ENCODE measurements at regions not wholly inside any gene's neighbourhood (a gene's known extent, or its start where the extent isn't known, plus 50 kb on each side); places are given as distances from the start of the nearest gene placed in this dataset.
A peak's percentile ranks its signal among the peaks of the same experiment; 100 is the strongest.

GRCh38 chr14:95597784-95598211 is 62.9 kb downstream of the GLRX5 start:
- ATAC-seq (ENCODE audit: low read depth in 2 of 2) (peak; percentile 77 to 79), DNase-seq (no peak)
- H3K4me1 Mint-ChIP-seq = peaks cover 7 to 17% (median 7%) of the 10 kb centered on the region in 3 donors
- H3K4me3 Mint-ChIP-seq = peak overlapping the region in 7 of 8 donors; percentile 26 to 84 (median 63)
- peak overlapping the region in 1 of 6 donors; percentile 1 for H3K27ac Mint-ChIP-seq
- H3K27me3 Mint-ChIP-seq = peaks cover 19 to 27% (median 25%) of the 10 kb centered on the region in 3 donors
- H3K9me3 Mint-ChIP-seq = peaks cover 0 to 15% (median 3%) of the 10 kb centered on the region in 7 donors
- H3K36me3 Mint-ChIP-seq = peaks cover 0 to 8% of the 10 kb centered on the region in 2 donors

DNA sequence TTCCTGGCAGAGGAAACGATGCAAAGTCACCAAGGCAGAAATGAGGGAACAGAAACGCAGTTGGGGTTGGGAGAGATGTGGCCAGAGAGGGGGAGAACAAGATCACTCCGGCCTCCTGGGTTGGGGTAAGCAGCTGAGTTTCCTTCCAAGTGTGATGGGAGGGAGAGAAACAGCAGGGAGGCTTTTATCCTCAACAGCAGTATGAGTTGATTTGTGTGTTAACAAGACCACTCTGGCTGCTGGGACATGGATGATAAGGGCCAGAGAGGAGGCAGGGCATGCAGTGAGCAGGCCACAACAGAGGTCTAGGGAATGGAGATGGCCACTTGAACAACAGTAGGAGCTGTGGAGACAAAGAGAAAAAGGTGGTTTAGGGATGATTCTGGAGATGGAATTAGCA is 66.8 kb downstream of the GLRX5 start:
- H3K9me3 Mint-ChIP-seq = peaks cover 0 to 15% (median 3%) of the 10 kb centered on the region in 7 donors

DNA sequence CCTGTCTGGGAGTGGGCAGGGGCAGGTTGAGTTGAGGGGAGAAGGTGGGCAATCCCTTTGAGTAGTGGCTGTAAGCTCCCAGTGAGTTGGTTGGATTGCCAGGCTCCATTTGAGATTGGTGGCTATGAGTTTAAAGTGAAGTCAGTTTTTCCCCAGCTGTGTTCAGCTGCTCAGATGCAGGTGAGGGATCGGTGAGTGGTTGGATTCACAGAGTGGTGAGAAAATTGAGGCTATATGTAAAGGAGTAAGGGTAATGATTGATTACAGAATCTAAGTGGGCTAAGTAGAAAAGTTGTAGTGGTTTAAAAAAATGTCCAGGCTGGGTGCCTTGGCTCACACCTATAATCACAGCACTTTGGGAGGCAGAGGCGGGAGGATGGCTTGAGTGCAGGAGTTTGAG is 68.6 kb downstream of the GLRX5 start:
- no peak for DNase-seq
- Mint-ChIP-seq H3K4me3 (no peak overlapping the region), H3K4me1 (peaks cover 0 to 4% (median 0%) of the 10 kb centered on the region in 3 donors), H3K27me3 (peaks cover 12 to 41% (median 18%) of the 10 kb centered on the region in 3 donors), H3K36me3 (peaks cover 0 to 16% of the 10 kb centered on the region in 2 donors), H3K27ac (no peak overlapping the region), H3K9me3 (peaks cover 0 to 15% (median 3%) of the 10 kb centered on the region in 7 donors)
- ATAC-seq (ENCODE audit: low read depth in 2 of 2) = no peak

More for the DNA sequence above, 66.8 kb downstream of the GLRX5 start:
- Mint-ChIP-seq H3K4me1 (peaks cover 7 to 17% (median 7%) of the 10 kb centered on the region in 3 donors), H3K27ac (no peak overlapping the region), H3K36me3 (peaks cover 0 to 16% of the 10 kb centered on the region in 2 donors), H3K27me3 (peaks cover 19 to 42% (median 27%) of the 10 kb centered on the region in 3 donors), H3K4me3 (no peak overlapping the region)
- DNase-seq (no peak), ATAC-seq (ENCODE audit: low read depth in 2 of 2) (no peak)

GRCh38 chr14:95606266-95606665 is 71.4 kb downstream of the GLRX5 start:
- DNase-seq = no peak
- H3K36me3 Mint-ChIP-seq = peaks cover 0 to 8% of the 10 kb centered on the region in 2 donors
- peaks cover 0 to 23% (median 0%) of the 10 kb centered on the region in 3 donors for H3K27me3 Mint-ChIP-seq
- ATAC-seq (ENCODE audit: low read depth in 2 of 2) = no peak
- H3K4me3 Mint-ChIP-seq = no peak overlapping the region
- peaks cover 12 to 21% (median 18%) of the 10 kb centered on the region in 3 donors for H3K4me1 Mint-ChIP-seq
- no peaks in the 10 kb centered on the region for H3K9me3 Mint-ChIP-seq
- H3K27ac Mint-ChIP-seq = peak overlapping the region in 1 of 6 donors; percentile 26

DNA sequence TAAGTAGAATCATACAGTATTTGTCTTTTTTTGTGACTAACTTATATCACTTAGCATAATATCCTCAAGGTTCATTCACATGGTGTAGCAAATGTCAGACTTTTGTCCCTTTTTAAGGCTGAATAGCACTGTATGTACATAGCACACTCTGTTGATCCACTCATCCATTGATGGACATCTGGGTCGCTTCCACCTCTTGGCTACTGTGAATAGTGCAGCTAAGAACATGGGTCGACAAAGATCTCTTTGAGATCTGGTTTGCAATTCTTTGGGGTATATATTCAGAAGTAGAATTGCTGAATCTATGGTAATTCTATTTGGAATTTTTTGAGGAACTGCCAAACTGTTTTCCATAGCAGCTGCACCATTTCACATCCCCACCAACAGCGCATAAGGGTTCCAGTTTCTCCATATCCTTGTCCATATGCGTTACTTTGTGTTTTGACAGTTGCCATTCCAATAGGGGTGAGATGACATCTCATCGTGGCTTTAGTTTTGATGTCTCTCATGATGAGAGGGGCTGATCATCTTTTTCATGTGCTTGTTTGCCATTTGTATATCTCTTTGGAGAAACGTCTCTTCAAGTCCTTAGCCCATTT is 73.9 kb downstream of the GLRX5 start:
- Mint-ChIP-seq H3K9me3 (no peaks in the 10 kb centered on the region), H3K4me1 (peaks cover 30 to 42% (median 38%) of the 10 kb centered on the region in 3 donors), H3K27ac (peak overlapping the region in 3 of 6 donors; percentile 2 to 61 (median 56)), H3K36me3 (peaks cover 0 to 8% of the 10 kb centered on the region in 2 donors), H3K27me3 (peaks cover 0 to 23% (median 0%) of the 10 kb centered on the region in 3 donors), H3K4me3 (no peak overlapping the region)
- DNase-seq = no peak
- no peak for ATAC-seq (ENCODE audit: low read depth in 2 of 2)

GRCh38 chr14:95609398-95609990 is 74.6 kb downstream of the GLRX5 start:
- no peak overlapping the region for H3K4me3 Mint-ChIP-seq
- peak in 1 of 2 donors; percentile 53 for ATAC-seq (ENCODE audit: low read depth in 2 of 2)
- H3K4me1 Mint-ChIP-seq = peaks cover 37 to 50% (median 45%) of the 10 kb centered on the region in 3 donors
- peak; percentile 30 for DNase-seq
- H3K27me3 Mint-ChIP-seq = peaks cover 0 to 16% (median 0%) of the 10 kb centered on the region in 3 donors
- no peaks in the 10 kb centered on the region for H3K9me3 Mint-ChIP-seq
- peaks cover 0 to 3% of the 10 kb centered on the region in 2 donors for H3K36me3 Mint-ChIP-seq
- H3K27ac Mint-ChIP-seq = peak overlapping the region in 1 of 6 donors; percentile 78

GRCh38 chr14:95611293-95611880 is 74.8 kb upstream of the TCL1B start:
- peak; percentile 70 to 73 for ATAC-seq (ENCODE audit: low read depth in 2 of 2)
- H3K4me1 Mint-ChIP-seq = peaks cover 38 to 58% (median 56%) of the 10 kb centered on the region in 3 donors
- peak; percentile 26 for DNase-seq
- no peaks in the 10 kb centered on the region for H3K36me3 Mint-ChIP-seq
- H3K4me3 Mint-ChIP-seq = peak overlapping the region in 5 of 8 donors; percentile 11 to 76 (median 40)
- H3K9me3 Mint-ChIP-seq = no peaks in the 10 kb centered on the region
- H3K27me3 Mint-ChIP-seq = peaks cover 0 to 8% (median 0%) of the 10 kb centered on the region in 3 donors
- peak overlapping the region in 4 of 6 donors; percentile 67 to 81 (median 76) for H3K27ac Mint-ChIP-seq

GRCh38 chr14:95614349-95614748 is 71.9 kb upstream of the TCL1B start:
- Mint-ChIP-seq H3K9me3 (no peaks in the 10 kb centered on the region), H3K4me1 (peaks cover 38 to 65% (median 56%) of the 10 kb centered on the region in 3 donors), H3K27ac (peak overlapping the region in 4 of 6 donors; percentile 27 to 96 (median 37)), H3K36me3 (no peaks in the 10 kb centered on the region), H3K27me3 (no peaks in the 10 kb centered on the region), H3K4me3 (peak overlapping the region in 1 of 8 donors; percentile 36)
- peak in 1 of 2 donors; percentile 27 for ATAC-seq (ENCODE audit: low read depth in 2 of 2)
- no peak for DNase-seq

- Mint-ChIP-seq H3K36me3 (no peaks in the 10 kb centered on the region), H3K9me3 (peaks cover 0 to 3% (median 0%) of the 10 kb centered on the region in 7 donors), H3K27me3 (peaks cover 0 to 6% (median 0%) of the 10 kb centered on the region in 3 donors), H3K27ac (peak overlapping the region in 1 of 6 donors; percentile 16), H3K4me1 (peaks cover 25 to 55% (median 37%) of the 10 kb centered on the region in 3 donors), H3K4me3 (no peak overlapping the region)
- ATAC-seq (ENCODE audit: low read depth in 2 of 2) = no peak
- DNase-seq = no peak
These were observed 69.5 kb upstream of the TCL1B start for GRCh38 chr14:95616745-95617144.

GRCh38 chr14:95619785-95620417 is 66.3 kb upstream of the TCL1B start:
- Mint-ChIP-seq H3K9me3 (peaks cover 0 to 16% (median 3%) of the 10 kb centered on the region in 7 donors), H3K4me3 (peak overlapping the region in 1 of 8 donors; percentile 37), H3K27ac (peak overlapping the region in 2 of 6 donors; percentile 26 to 40), H3K27me3 (peaks cover 0 to 6% (median 0%) of the 10 kb centered on the region in 3 donors), H3K36me3 (peaks cover 5 to 17% of the 10 kb centered on the region in 2 donors), H3K4me1 (peaks cover 18 to 42% (median 24%) of the 10 kb centered on the region in 3 donors)
- DNase-seq (no peak), ATAC-seq (ENCODE audit: low read depth in 2 of 2) (no peak)

DNA sequence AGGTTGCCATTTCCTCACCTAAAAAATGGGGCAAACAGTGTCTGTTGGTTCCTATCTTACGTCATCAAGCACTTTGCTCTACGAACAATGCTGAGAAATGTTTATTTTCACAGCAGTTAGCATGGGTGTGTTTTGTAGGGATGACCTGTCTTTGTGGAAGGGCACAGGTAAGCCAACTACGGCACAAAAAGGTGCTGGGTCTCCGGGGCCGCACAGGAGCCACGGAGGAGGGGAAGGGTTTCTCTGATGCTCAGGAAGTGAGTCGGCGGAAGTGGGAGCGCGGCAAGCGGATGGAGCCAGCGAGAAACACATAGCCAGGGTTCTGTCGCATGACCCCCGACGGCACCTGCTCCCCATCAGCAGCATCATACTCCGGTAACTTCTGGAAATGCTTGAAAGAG is 65.6 kb upstream of the TCL1B start:
- ATAC-seq (ENCODE audit: low read depth in 2 of 2) (no peak), DNase-seq (no peak)
- Mint-ChIP-seq H3K4me1 (peaks cover 25 to 42% (median 29%) of the 10 kb centered on the region in 3 donors), H3K27ac (peak overlapping the region in 3 of 6 donors; percentile 50 to 79 (median 54)), H3K27me3 (peaks cover 0 to 6% (median 0%) of the 10 kb centered on the region in 3 donors), H3K9me3 (peaks cover 7 to 24% (median 11%) of the 10 kb centered on the region in 7 donors), H3K4me3 (peak overlapping the region in 7 of 8 donors; percentile 24 to 92 (median 69)), H3K36me3 (peaks cover 7 to 25% of the 10 kb centered on the region in 2 donors)

DNA sequence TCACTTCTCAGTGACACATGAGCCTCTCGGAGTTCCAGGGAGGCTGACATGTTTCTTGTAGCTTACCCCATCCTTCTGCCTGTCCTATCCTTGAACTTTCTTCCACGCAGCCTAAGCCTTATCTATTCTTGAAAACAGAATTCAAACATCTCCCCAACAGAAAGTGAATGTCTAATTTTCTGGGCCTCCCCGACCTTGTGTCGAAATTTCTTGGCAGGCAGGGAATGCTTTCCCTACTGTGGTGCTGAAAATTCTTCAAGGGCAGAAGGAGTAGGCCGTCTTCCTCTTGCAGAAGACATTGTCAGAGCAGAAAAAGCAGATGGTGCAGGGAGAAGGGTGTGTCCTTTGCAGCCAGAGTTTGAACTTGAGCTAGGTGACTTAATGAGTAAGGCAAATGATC is 63.0 kb upstream of the TCL1B start:
- ATAC-seq (ENCODE audit: low read depth in 2 of 2) (no peak), DNase-seq (no peak)
- Mint-ChIP-seq H3K27me3 (peaks cover 0 to 6% (median 0%) of the 10 kb centered on the region in 3 donors), H3K27ac (peak overlapping the region in 3 of 6 donors; percentile 18 to 62 (median 59)), H3K4me1 (peaks cover 31 to 54% (median 42%) of the 10 kb centered on the region in 3 donors), H3K4me3 (no peak overlapping the region), H3K9me3 (peaks cover 7 to 24% (median 11%) of the 10 kb centered on the region in 7 donors), H3K36me3 (peaks cover 7 to 27% of the 10 kb centered on the region in 2 donors)
